Glutamatergic neuron (in vitro differentiated cells): ENCODE measurements at regions not wholly inside any gene's neighbourhood (a gene's known extent, or its start where the extent isn't known, plus 50 kb on each side); places are given as distances from the start of the nearest gene placed in this dataset.

Experiments used
- DNase-seq: peaks from one replicate; pipeline ENCODE4 v3.0.0; 2022
- H3K27ac Mint-ChIP-seq: one replicate; pipeline ENCODE4 v1.8.0; 2020; ENCODE audit warnings: mild to moderate bottlenecking, mixed read lengths, inconsistent platforms; ENCODE audit not compliant: unreplicated experiment
- H3K27me3 Mint-ChIP-seq: one replicate; pipeline ENCODE4 v1.8.0; 2020; ENCODE audit warnings: mild to moderate bottlenecking, moderate library complexity, mixed read lengths, inconsistent platforms; ENCODE audit not compliant: unreplicated experiment
- H3K36me3 Mint-ChIP-seq: one replicate; pipeline ENCODE4 v1.8.0; 2020; ENCODE audit warnings: mild to moderate bottlenecking, mixed read lengths, inconsistent platforms; ENCODE audit not compliant: unreplicated experiment
- H3K4me1 Mint-ChIP-seq: one replicate; pipeline ENCODE4 v1.8.0; 2020; ENCODE audit warnings: mild to moderate bottlenecking, low read depth, mixed read lengths, inconsistent platforms; ENCODE audit not compliant: unreplicated experiment
- H3K4me3 Mint-ChIP-seq: one replicate; pipeline ENCODE4 v1.8.0; 2020; ENCODE audit warnings: mild to moderate bottlenecking, mixed read lengths, inconsistent platforms; ENCODE audit not compliant: unreplicated experiment
- H3K9me3 Mint-ChIP-seq: one replicate; pipeline ENCODE4 v1.8.0; 2020; ENCODE audit warnings: mild to moderate bottlenecking, moderate library complexity, mixed read lengths, inconsistent platforms; ENCODE audit not compliant: unreplicated experiment
- CTCF ChIP-seq: fragments of 200-600 bp; sonication (generic); IDR thresholded peaks from one replicate; pipeline ENCODE4 v1.5.0; 2021; ENCODE audit not compliant: partially characterized antibody, unreplicated experiment

GRCh38 chr5:77881528-77881927, 105.4 kb upstream of the TBCA start:
- no peak for DNase-seq
- TF ChIP-seq CTCF: no peak
- no peak overlapping the region for H3K27ac Mint-ChIP-seq
- no peaks in the 10 kb centered on the region for H3K4me1 Mint-ChIP-seq
- peaks cover 2% of the 10 kb centered on the region for H3K27me3 Mint-ChIP-seq
- H3K9me3 Mint-ChIP-seq: peaks cover 1% of the 10 kb centered on the region
- no peaks in the 10 kb centered on the region for H3K36me3 Mint-ChIP-seq
- H3K4me3 Mint-ChIP-seq: no peak overlapping the region

GRCh38 chr5:77877516-77878355, 101.6 kb upstream of the TBCA start:
- H3K4me1 Mint-ChIP-seq: no peaks in the 10 kb centered on the region
- no peak overlapping the region for H3K4me3 Mint-ChIP-seq
- TF ChIP-seq CTCF: no peak
- H3K27me3 Mint-ChIP-seq: peaks cover 2% of the 10 kb centered on the region
- no peak overlapping the region for H3K27ac Mint-ChIP-seq
- H3K9me3 Mint-ChIP-seq: peaks cover 2% of the 10 kb centered on the region
- no peak for DNase-seq
- no peaks in the 10 kb centered on the region for H3K36me3 Mint-ChIP-seq

- no peak for DNase-seq
- no peak for TF ChIP-seq CTCF
- Mint-ChIP-seq H3K27ac (no peak overlapping the region), H3K36me3 (no peaks in the 10 kb centered on the region), H3K4me3 (no peak overlapping the region), H3K9me3 (peaks cover 2% of the 10 kb centered on the region), H3K27me3 (peaks cover 2% of the 10 kb centered on the region), H3K4me1 (no peaks in the 10 kb centered on the region)
Measured at GRCh38 chr5:77876862-77877502, 100.8 kb upstream of the TBCA start.

GRCh38 chr5:77876316-77876715, 100.2 kb upstream of the TBCA start:
- Mint-ChIP-seq H3K36me3 (no peaks in the 10 kb centered on the region), H3K27me3 (peaks cover 2% of the 10 kb centered on the region), H3K27ac (no peak overlapping the region), H3K9me3 (peaks cover 2% of the 10 kb centered on the region), H3K4me3 (no peak overlapping the region), H3K4me1 (no peaks in the 10 kb centered on the region)
- no peak for TF ChIP-seq CTCF
- no peak for DNase-seq

GRCh38 chr5:77874691-77875090, 98.6 kb upstream of the TBCA start:
- H3K27ac Mint-ChIP-seq: no peak overlapping the region
- no peak for TF ChIP-seq CTCF
- no peak overlapping the region for H3K4me3 Mint-ChIP-seq
- H3K36me3 Mint-ChIP-seq: no peaks in the 10 kb centered on the region
- H3K4me1 Mint-ChIP-seq: no peaks in the 10 kb centered on the region
- DNase-seq: no peak
- peaks cover 2% of the 10 kb centered on the region for H3K9me3 Mint-ChIP-seq
- peaks cover 2% of the 10 kb centered on the region for H3K27me3 Mint-ChIP-seq
